GM21423 (cell line): ENCODE measurements at regions not wholly inside any gene's neighbourhood (a gene's known extent, or its start where the extent isn't known, plus 50 kb on each side); places are given as distances from the start of the nearest gene placed in this dataset.

ENCODE experiments used
- ATAC-seq: cut with Tn5 transposase; IDR thresholded peaks from one replicate; pipeline ENCODE4 v1.9.1; 2021; ENCODE audit warnings: mild to moderate bottlenecking, moderate library complexity; ENCODE audit not compliant: unreplicated experiment

- no peak for ATAC-seq
These were observed 125.1 kb upstream of the ITGA4 start for GRCh38 chr2:181332044-181332605.

DNA sequence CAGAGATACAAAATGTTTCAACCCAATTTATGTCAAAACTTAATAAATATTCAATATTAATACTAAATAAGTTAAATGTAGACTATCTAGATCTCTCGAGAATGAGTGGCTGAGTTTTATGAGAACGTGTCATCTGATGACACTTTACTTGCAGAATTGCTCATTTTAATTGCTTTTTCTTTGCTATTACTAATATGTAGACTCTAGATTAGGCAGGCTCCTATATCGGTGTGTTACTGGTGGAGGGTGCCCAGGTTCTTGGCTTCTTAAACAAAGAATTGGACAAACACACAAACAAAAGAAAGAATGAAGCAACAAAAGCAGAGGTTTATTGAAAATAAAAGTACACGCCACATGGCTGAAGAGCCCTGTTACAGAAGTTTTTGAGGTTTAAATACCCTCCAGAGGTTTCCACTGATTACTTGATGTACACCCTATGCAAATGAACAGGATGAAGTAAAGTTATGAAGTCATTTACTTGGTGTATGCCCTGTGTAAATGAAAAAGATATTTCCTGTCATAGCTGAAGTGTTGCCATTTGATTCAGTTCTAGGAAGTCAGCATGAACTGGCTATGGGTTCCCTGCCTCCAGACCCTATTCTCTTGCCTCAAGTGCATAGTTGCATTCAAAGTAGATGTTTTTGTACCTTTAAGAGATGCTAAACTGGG is 122.9 kb upstream of the ITGA4 start:
- no peak for ATAC-seq

DNA sequence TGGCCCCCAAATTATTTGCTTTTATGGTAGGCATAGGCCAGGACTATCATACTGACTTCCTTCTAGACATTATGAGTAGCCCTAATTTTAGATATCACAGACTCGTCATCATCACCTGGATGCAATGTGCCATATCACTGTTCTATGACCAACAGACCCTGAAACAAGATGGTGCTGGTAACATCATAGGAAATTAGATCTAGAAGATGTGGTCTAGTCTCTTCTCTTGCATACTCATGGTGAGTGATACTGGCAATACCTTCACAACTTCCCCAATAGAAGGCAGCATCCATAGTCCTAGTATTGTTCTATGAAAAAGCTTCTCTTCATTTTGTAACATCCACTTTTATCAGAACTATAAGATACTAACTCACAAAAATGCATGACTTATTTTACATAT is 116.3 kb upstream of the ITGA4 start:
- no peak for ATAC-seq

DNA sequence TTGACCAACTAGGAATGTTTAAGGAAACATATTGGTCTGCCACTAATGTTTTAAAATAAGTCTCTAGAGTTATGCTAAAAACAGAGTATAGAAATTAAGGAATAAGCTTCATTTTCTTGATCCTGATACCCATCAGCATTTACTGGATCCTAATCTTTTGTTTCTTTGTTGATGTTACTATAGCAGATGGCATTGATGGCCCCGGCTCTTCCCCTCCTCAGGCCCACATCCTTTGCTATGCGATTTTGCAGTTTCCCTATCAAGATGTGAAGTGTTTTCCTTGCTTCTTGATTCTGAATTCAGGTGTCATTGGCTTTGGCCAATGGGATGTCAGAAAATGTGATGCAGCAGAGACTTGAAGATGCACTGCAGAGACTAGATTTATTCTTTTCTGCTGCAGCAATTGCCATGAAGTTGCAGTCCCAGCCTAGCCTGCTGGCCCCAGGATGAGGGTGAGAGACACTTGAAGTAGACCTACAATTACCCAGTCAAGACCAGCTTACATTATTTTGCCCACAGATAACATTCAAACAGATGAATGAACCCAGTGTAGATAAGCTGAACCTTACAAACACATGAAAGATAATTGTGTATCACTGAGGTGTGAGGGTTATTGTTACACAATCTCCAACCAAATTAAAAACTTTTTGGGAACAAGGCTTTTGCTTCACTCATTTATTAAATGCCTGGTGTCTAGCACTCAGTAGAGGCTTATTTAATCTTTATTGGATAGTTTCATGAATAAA is 115.2 kb upstream of the ITGA4 start:
- no peak for ATAC-seq

DNA sequence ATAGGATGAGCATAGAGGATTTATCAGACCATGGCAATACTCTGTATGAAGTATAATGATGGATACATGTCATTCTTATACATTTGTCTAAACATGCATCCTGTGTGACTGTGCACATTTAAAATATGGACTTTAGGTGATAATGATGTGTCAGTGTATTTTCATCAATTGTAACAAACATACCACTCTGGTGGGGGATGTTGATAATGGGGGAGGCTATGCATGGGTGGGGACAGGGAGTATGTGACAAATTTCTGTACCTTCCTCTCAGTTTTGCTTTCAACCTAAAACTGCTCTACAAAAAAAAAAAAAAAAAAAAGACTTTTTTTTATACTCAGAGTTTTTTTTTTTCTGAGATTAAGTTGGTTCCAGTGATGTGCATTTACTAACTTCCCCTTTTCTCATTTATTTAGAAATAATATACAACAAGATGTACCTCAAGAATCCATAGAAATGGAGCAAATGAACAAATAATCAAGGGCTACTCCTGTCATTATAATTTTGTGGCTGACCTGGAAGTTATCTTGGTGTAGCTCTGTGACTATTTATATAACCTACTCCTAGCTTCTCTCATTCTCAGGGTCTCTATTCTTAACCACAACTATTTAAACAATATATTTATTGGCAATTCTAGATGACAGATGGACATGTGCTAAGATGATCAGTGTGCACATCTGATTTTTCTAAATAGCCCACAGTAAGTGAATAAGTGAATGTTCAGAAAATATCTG is 108.9 kb upstream of the ITGA4 start:
- ATAC-seq = peak; percentile 77

- peak; percentile 44 for ATAC-seq
These were observed 105.0 kb upstream of the ITGA4 start for GRCh38 chr2:181352158-181352557.

DNA sequence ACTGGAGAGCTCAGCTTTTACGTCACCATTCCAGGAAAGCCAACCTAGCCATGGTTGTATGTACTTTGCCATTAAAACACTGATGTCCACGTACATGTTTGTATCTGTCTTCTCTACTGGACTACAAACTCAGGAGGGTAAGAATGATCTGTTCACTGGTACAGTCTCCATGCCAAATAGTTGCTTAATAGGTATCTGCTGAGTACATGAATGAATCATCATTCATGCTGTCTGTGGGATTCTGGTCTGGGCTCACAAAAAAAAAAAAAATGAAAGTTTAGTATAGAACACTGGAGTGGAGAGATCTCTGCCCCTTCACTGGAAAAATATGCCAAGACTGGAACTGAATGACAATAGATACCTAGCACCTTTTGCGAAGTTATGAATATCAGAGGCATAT is 102.6 kb upstream of the ITGA4 start:
- no peak for ATAC-seq

- ATAC-seq = no peak
These were observed 100.6 kb upstream of the ITGA4 start for GRCh38 chr2:181356526-181357130.

DNA sequence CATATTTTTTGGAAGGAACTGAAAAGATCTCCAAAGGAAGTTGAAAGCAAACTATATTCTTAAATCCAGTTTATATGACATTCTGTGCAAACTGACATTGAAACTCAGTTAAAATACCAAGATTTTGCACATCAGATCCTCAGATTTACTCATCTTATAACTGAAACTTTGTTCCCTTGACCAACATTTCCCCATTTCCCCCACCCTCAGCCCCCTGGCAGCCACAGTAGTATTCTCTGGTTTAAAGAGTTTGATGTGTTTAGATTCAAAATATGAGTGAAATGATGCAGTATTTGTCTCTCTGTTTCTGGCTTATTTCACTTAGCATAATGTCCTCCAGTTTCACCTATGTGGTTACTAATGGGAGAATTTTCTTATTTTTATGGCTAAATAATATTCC is 99.2 kb upstream of the ITGA4 start:
- peak; percentile 48 for ATAC-seq

- ATAC-seq = no peak
These were observed 94.6 kb upstream of the ITGA4 start for GRCh38 chr2:181362561-181362960.

- ATAC-seq = no peak
These were observed 94.0 kb upstream of the ITGA4 start for GRCh38 chr2:181363164-181363563.

- no peak for ATAC-seq
These were observed 92.6 kb upstream of the ITGA4 start for GRCh38 chr2:181364492-181365170.

DNA sequence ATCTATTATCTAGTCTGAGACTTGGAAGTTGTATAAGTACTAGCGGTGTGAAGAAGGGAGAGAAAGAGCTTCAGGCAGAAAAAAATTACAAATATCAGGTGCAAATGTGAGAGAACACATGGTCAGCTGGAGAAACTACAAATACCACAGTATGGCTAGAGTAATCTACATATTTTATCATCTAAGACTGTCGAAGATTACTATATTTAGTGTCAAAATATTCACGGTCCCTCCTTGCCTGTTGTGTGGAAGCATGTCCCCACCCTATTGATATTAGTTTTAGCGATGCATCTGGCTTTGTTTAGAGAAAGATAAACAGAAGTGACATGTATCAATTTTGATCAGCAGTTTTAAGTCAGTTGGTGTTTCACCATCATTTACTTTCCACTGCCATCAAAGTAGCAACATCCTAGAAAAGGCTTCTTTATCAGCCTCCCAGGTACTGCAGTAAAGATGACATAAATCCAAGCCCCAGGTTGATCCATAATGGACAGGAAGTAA is 90.5 kb upstream of the ITGA4 start:
- no peak for ATAC-seq

GRCh38 chr2:181367411-181367810 is 89.8 kb upstream of the ITGA4 start:
- no peak for ATAC-seq

DNA sequence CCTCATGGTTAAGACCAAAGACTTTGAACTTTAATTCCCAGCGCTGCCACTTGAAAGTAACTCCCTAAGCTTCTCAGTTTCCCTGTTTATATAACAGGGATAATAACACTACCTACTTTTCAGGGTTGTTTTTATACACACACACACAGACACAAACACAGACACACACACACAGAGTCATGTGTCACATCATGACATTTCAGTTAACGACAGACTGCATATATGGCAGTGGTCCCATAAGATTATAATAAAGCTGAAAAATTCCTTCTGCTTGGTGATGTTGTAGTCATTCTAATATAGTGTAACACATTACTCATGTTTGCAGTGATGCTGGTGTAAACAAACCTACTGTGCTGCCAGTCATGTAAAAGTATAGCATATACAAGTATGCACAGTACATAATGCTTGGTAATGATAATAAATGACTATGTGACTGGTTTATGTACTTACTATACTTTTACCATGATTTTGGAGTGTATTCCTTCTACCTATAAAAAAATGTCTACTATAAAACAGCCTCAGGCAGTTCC is 89.2 kb upstream of the ITGA4 start:
- no peak for ATAC-seq

DNA sequence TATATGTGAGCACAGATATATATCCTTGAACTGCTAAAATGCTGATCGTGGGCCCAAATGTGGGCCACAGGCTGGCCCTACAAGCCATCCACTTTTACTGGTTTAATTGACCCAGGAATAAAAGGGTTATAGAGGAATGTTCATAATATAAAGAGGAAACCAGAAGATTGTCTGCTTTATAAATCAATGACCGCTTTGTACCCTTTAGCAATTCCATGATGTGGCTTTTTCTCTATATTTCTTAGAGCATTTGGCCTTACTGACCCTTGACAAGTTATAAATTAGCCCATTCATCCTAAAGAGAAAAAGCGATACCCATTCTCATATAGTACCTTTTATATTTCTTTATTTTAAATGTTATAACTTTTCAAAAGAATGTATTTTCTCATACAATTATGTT is 87.1 kb upstream of the ITGA4 start:
- no peak for ATAC-seq

- ATAC-seq = no peak
These were observed 86.0 kb upstream of the ITGA4 start for GRCh38 chr2:181371195-181371594.

DNA sequence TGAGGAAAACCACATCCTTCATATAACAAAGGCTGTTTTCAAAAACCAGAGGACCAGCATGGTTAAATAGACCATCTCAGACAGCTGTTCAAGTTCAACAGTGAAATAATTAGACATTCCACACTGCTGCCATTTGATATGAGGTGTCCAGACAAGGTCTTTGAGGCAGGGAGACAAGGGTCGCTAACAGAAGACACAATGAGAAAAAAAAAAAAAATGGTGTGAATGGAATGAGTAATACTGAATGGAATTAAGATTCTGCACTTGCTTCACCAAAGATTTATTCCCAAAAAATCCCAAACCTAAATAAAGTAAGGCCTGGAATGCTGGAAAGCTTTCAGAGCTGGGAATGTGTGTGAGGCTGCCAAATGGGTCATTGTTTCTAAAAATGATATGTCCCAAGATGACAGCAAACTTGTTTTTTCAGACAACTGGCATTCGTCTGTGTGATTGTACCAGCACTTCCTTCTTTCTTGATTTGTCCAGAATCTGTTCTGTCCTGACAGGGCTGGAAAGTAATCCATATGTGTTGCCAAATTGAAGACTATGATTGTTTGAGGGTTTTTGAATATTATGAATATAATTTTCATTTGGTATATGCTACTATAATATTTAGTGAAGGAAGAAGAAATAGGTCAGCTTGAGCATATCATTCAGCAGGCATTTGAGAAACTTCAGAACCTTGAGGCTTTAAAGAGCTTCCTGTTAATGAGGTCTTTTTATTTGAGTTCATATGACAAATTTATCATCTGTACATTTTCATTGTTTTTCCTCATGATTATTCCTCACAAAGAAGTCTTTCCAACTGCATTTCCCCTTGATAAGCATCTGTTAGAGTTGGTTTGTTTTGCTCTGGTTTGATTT is 85.2 kb upstream of the ITGA4 start:
- no peak for ATAC-seq

- no peak for ATAC-seq
These were observed 84.5 kb upstream of the ITGA4 start for GRCh38 chr2:181372646-181373040.
